ENCODE measurements at regions not wholly inside any gene's neighbourhood (a gene's known extent, or its start where the extent isn't known, plus 50 kb on each side); places are given as distances from the start of the nearest gene placed in this dataset.

GRCh38 chr6:166877906-166878305, 78.4 kb downstream of the RNASET2 start:
- Mint-ChIP-seq H3K9me3 (peaks cover 0 to 7% (median 2%) of the 10 kb centered on the region in 7 donors), H3K4me3 (no peak overlapping the region), H3K36me3 (peaks cover 7% of the 10 kb centered on the region in 2 donors), H3K4me1 (no peaks in the 10 kb centered on the region), H3K27ac (no peak overlapping the region), H3K27me3 (ENCODE audit: low read depth in 3 of 3) (peaks cover 0 to 8% (median 1%) of the 10 kb centered on the region in 3 donors)
- Histone ChIP-seq H2AFZ (ENCODE audit: insufficient read depth, low read depth, low read length, poor library complexity, severe bottlenecking) (no peak overlapping the region), H4K20me1 (ENCODE audit: insufficient read depth, low read length) (no peaks in the 10 kb centered on the region), H3K27ac (ENCODE audit: low read depth in 1 of 2, low read length in 2 of 2) (no peak overlapping the region), H3K4me3 (replicated peaks in 1 of 3; ENCODE audit: low read depth in 2 of 3, low read length in 3 of 3) (no peak overlapping the region), H3K9me3 (replicated peaks in 1 of 2; ENCODE audit: control insufficient read depth in 1 of 2, insufficient read depth in 1 of 2, low read length in 2 of 2) (no peaks in the 10 kb centered on the region), H3K27me3 (ENCODE audit: control insufficient read depth in 2 of 2, insufficient read depth in 2 of 2, low read length in 2 of 2) (no peaks in the 10 kb centered on the region), H3K36me3 (replicated peaks in 1 of 2; ENCODE audit: control insufficient read depth in 1 of 2, insufficient read depth in 2 of 2, low read length in 2 of 2) (no peaks in the 10 kb centered on the region), H3K9ac (ENCODE audit: insufficient read depth, low read length, poor library complexity, severe bottlenecking) (no peak overlapping the region), H3K4me2 (replicated peaks; ENCODE audit: extremely low read depth, low read length, poor library complexity, severe bottlenecking) (no peak overlapping the region), H3K4me1 (ENCODE audit: control insufficient read depth in 1 of 2, insufficient read depth in 2 of 2, low read length in 2 of 2) (no peaks in the 10 kb centered on the region), H3K79me2 (ENCODE audit: insufficient read depth, low read length) (no peaks in the 10 kb centered on the region)
- intact Hi-C loops (cut with micrococcal nuclease), result no loop called here
- no CpG with 5 or more reads among the region's 2 CpGs for WGBS (ENCODE audit: insufficient coverage)
- TF ChIP-seq, protein P1, sequence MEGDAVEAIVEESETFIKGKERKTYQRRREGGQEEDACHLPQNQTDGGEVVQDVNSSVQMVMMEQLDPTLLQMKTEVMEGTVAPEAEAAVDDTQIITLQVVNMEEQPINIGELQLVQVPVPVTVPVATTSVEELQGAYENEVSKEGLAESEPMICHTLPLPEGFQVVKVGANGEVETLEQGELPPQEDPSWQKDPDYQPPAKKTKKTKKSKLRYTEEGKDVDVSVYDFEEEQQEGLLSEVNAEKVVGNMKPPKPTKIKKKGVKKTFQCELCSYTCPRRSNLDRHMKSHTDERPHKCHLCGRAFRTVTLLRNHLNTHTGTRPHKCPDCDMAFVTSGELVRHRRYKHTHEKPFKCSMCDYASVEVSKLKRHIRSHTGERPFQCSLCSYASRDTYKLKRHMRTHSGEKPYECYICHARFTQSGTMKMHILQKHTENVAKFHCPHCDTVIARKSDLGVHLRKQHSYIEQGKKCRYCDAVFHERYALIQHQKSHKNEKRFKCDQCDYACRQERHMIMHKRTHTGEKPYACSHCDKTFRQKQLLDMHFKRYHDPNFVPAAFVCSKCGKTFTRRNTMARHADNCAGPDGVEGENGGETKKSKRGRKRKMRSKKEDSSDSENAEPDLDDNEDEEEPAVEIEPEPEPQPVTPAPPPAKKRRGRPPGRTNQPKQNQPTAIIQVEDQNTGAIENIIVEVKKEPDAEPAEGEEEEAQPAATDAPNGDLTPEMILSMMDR (IDR thresholded peaks at IDR 0.05), result no peak
- DNase-seq, result no peak

DNA sequence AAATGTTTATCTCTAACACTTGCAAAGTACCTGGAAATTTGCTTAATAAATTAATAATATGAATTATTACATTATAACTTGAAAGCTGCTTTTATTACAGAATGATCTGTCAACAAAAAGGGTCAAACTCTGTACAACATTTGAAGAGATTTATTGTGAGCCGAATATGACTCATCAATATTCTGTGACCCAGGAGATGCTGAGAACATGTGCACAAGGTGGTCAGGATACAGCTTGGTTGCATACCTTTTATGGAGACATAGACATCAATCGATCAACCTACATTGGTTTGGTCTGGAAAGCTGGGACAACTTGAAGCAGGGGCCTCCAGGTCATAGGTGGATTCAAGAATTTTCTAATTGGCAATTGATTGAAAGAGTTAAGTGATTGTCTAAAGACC, 79.0 kb downstream of the RNASET2 start:
- no peaks in the 10 kb centered on the region for H3K36me3 ChIP-seq (replicated peaks in 1 of 2; ENCODE audit: control insufficient read depth in 1 of 2, insufficient read depth in 2 of 2, low read length in 2 of 2)
- H3K79me2 ChIP-seq (ENCODE audit: insufficient read depth, low read length), result no peaks in the 10 kb centered on the region
- Mint-ChIP-seq H3K4me3 (no peak overlapping the region), H3K9me3 (peaks cover 0 to 10% (median 2%) of the 10 kb centered on the region in 7 donors), H3K4me1 (no peaks in the 10 kb centered on the region), H3K27me3 (ENCODE audit: low read depth in 3 of 3) (peaks cover 0 to 8% (median 2%) of the 10 kb centered on the region in 3 donors), H3K27ac (no peak overlapping the region), H3K36me3 (peaks cover 7 to 10% of the 10 kb centered on the region in 2 donors)
- no peak for DNase-seq
- H3K27me3 ChIP-seq (ENCODE audit: control insufficient read depth in 2 of 2, insufficient read depth in 2 of 2, low read length in 2 of 2), result no peaks in the 10 kb centered on the region
- H2AFZ ChIP-seq (ENCODE audit: insufficient read depth, low read depth, low read length, poor library complexity, severe bottlenecking), result no peak overlapping the region
- 83% methylated on average over 1 of the region's 2 CpGs for WGBS (ENCODE audit: insufficient coverage)
- H3K4me2 ChIP-seq (replicated peaks; ENCODE audit: extremely low read depth, low read length, poor library complexity, severe bottlenecking), result no peak overlapping the region
- no peak overlapping the region for H3K27ac ChIP-seq (ENCODE audit: low read depth in 1 of 2, low read length in 2 of 2)
- intact Hi-C loops (cut with micrococcal nuclease), result no loop called here
- TF ChIP-seq, protein P1 (IDR thresholded peaks at IDR 0.05), result no peak
- H3K9me3 ChIP-seq (replicated peaks in 1 of 2; ENCODE audit: control insufficient read depth in 1 of 2, insufficient read depth in 1 of 2, low read length in 2 of 2), result no peaks in the 10 kb centered on the region
- no peak overlapping the region for H3K9ac ChIP-seq (ENCODE audit: insufficient read depth, low read length, poor library complexity, severe bottlenecking)
- H3K4me1 ChIP-seq (ENCODE audit: control insufficient read depth in 1 of 2, insufficient read depth in 2 of 2, low read length in 2 of 2), result no peaks in the 10 kb centered on the region
- H3K4me3 ChIP-seq (replicated peaks in 1 of 3; ENCODE audit: low read depth in 2 of 3, low read length in 3 of 3), result no peak overlapping the region
- H4K20me1 ChIP-seq (ENCODE audit: insufficient read depth, low read length), result no peaks in the 10 kb centered on the region
